Neutrophil (primary cell): ENCODE measurements at regions not wholly inside any gene's neighbourhood (a gene's known extent, or its start where the extent isn't known, plus 50 kb on each side); places are given as distances from the start of the nearest gene placed in this dataset.

Experiments used
- H3K27ac ChIP-seq: fragments of 200-600 bp; sonication (generic); 2 replicates; pipeline ENCODE4 v1.5.1; 2016; ENCODE audit warnings: mild to moderate bottlenecking, moderate library complexity
- H3K27me3 ChIP-seq: fragments of 200-600 bp; sonication (generic); 2 replicates; pipeline ENCODE4 v1.6.0; 2016; ENCODE audit warnings: mild to moderate bottlenecking
- H3K36me3 ChIP-seq: fragments of 200-600 bp; sonication (generic); 2 replicates; pipeline ENCODE4 v1.5.1; 2017
- H3K4me1 ChIP-seq, 2 experiments: fragments of 200-600 bp in 1 of 2; sonication (generic) in 1 of 2; 1 replicate in 1 of 2; 2 replicates in 1 of 2; pipeline versions ENCODE4 v1.5.1 to v1.6.1; 2013 to 2016; ENCODE audit warnings: low read depth in 1 of 2, low read length in 1 of 2, mild to moderate bottlenecking in 1 of 2, moderate library complexity in 1 of 2; ENCODE audit not compliant: control insufficient read depth in 1 of 2, insufficient read depth in 1 of 2
- H3K4me3 ChIP-seq, 2 experiments: fragments of 200-600 bp in 1 of 2; sonication (generic) in 1 of 2; 1 replicate in 1 of 2; 2 replicates in 1 of 2; pipeline ENCODE4 v1.5.1; 2013 to 2016; ENCODE audit warnings: low read depth in 1 of 2, low read length in 1 of 2, mild to moderate bottlenecking in 1 of 2, moderate library complexity in 1 of 2
- H3K9me3 ChIP-seq: fragments of 200-600 bp; sonication (generic); 2 replicates; pipeline ENCODE4 v1.5.1; 2016
- TF ChIP-seq, protein P1 (sequence below): fragments of 200-600 bp; sonication (generic); IDR thresholded peaks from 2 replicates; pipeline ENCODE4 v1.5.1; 2016; ENCODE audit warnings: antibody characterized with exemption

DNA sequence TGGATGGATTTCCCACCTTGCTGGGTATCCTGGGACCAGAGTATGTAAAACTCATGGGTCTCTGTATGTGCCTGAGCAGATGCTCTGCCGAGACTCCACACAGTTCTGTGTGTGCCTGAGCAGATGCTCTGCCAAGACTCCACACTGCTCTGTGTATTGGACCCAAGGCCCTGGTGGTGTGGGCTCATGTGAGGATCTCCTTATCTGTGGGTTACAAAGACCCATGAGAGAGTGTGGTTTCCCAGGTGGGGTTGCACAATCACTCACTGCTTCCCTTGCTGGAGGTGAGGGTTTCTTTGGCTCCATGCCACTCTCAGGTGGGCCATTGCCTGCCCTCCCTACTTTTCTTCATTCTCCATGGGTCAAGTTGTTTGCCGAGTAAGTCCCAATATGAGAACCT, 141.5 kb downstream of the TBC1D30 start:
- Histone ChIP-seq H3K36me3 (no peaks in the 10 kb centered on the region), H3K4me1 (no peaks in the 10 kb centered on the region), H3K4me3 (no peak overlapping the region), H3K9me3 (no peaks in the 10 kb centered on the region), H3K27me3 (peaks cover 52% of the 10 kb centered on the region), H3K27ac (no peak overlapping the region)
- TF ChIP-seq, protein P1, sequence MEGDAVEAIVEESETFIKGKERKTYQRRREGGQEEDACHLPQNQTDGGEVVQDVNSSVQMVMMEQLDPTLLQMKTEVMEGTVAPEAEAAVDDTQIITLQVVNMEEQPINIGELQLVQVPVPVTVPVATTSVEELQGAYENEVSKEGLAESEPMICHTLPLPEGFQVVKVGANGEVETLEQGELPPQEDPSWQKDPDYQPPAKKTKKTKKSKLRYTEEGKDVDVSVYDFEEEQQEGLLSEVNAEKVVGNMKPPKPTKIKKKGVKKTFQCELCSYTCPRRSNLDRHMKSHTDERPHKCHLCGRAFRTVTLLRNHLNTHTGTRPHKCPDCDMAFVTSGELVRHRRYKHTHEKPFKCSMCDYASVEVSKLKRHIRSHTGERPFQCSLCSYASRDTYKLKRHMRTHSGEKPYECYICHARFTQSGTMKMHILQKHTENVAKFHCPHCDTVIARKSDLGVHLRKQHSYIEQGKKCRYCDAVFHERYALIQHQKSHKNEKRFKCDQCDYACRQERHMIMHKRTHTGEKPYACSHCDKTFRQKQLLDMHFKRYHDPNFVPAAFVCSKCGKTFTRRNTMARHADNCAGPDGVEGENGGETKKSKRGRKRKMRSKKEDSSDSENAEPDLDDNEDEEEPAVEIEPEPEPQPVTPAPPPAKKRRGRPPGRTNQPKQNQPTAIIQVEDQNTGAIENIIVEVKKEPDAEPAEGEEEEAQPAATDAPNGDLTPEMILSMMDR, result no peak

DNA sequence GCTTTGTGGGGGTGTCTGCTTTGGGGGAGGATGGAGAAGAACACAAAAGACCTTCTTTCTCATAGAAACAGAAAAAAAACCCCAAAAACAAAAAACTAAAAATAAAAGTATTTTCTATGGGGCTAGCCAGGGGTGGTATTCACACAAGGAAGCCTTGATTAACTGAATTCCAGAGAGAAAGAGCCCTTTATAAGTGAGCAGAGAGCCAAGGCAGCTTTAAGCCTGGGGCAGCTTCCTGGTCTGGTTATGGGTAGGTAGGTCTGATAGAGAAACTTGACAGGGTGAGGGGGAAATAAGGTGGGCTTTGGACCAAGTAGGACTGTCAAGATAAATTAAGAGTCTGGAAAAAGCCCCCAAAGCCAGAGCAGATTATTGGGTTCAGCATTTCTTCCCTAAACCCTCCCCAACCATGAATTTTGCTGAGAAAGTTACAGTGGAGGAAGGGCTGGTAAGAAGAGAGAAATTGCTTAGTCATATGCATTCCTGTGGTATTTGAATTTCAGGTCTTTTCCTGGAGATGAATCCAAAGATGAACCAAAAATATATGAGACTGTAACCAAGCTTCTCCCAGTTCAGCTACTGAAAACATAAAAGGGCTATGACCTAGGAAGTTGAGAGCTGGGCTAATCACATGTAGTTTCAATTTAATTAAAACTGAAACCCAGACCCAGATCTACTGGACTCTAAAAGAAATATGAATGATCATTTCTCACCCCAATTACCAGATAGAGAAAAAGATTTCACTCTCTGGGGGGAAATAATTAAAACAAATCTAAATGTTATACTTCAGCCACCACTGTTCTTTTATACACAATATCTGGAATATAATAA, 144.8 kb downstream of the TBC1D30 start:
- TF ChIP-seq, protein P1, result no peak
- Histone ChIP-seq H3K9me3 (no peaks in the 10 kb centered on the region), H3K4me3 (no peak overlapping the region), H3K27me3 (peaks cover 46% of the 10 kb centered on the region), H3K36me3 (no peaks in the 10 kb centered on the region), H3K4me1 (peaks cover 0 to 2% of the 10 kb centered on the region in 2 experiments), H3K27ac (no peak overlapping the region)

DNA sequence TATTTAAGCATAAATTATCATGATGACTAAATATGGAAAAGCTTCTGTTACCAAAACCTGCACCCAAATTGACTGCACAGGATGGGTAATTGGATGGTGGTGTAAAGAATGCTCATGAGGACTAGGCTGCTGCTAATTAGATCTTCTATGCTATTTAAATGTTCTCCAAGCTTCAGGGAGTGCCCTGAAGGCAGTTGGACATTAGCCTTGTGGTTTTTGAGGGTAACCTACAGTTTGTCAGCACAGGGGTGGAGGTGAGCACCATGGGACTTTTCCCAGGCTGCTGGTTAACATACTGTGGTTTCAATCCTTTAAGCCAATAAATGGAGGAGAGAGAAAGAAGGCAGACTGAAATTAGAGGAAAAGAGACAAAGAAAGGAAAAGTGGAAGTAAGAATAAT, 145.0 kb downstream of the WIF1 start:
- Histone ChIP-seq H3K36me3 (no peaks in the 10 kb centered on the region), H3K4me3 (no peak overlapping the region), H3K4me1 (peaks cover 15 to 21% of the 10 kb centered on the region in 2 experiments), H3K9me3 (no peaks in the 10 kb centered on the region), H3K27ac (no peak overlapping the region), H3K27me3 (peaks cover 7% of the 10 kb centered on the region)
- TF ChIP-seq, protein P1, result no peak

DNA sequence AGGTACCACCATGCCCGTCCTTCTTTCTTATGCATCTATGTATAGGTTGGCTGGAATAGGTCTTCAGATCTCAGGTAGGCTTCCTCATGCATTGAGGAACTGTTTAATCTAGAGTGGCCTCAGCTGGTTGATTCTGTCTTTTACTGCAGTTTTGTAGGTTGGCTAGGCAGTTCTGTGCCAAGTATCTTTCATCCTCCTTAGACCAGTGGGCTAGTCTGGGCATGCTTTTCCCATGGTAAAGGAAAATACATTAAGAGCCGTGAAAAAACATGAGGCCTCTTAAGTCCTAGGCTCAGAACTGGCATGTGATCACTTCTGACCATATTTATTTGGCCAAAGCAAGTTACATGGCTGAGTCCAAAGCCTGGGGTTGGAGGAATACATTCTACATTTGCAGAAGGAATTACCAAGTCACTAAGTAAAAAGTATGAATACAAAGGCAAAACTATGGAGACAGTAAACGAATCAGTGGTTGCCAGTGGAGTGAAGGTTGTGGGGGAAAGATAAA, 137.3 kb downstream of the WIF1 start:
- Histone ChIP-seq H3K9me3 (no peaks in the 10 kb centered on the region), H3K36me3 (no peaks in the 10 kb centered on the region), H3K4me3 (no peak overlapping the region), H3K27ac (no peak overlapping the region), H3K4me1 (no peaks in the 10 kb centered on the region), H3K27me3 (no peaks in the 10 kb centered on the region)
- TF ChIP-seq, protein P1, result no peak

- Histone ChIP-seq H3K27me3 (peaks cover 7% of the 10 kb centered on the region), H3K9me3 (no peaks in the 10 kb centered on the region), H3K4me1 (no peaks in the 10 kb centered on the region), H3K4me3 (no peak overlapping the region), H3K27ac (no peak overlapping the region), H3K36me3 (no peaks in the 10 kb centered on the region)
- TF ChIP-seq, protein P1, result no peak
Observed at GRCh38 chr12:64991121-64991611, 129.9 kb downstream of the WIF1 start.
